HFFc6 (cell line): ENCODE measurements at regions not wholly inside any gene's neighbourhood (a gene's known extent, or its start where the extent isn't known, plus 50 kb on each side); places are given as distances from the start of the nearest gene placed in this dataset.
"Not testable (repeated sequence)": the region's sequence is repeated elsewhere in the genome, so short reads cannot be mapped to it uniquely, and the experiment has no call there.

Experiments
- DNase-seq: peaks from one replicate; pipeline ENCODE4 v3.0.0-alpha.2; 2018
- H3K27ac Mint-ChIP-seq: 2 replicates; pipeline ENCODE4 v1.8.0; 2020; ENCODE audit warnings: mild to moderate bottlenecking, mixed read lengths
- H3K27me3 Mint-ChIP-seq: 2 replicates; pipeline ENCODE4 v1.8.0; 2021; ENCODE audit warnings: mild to moderate bottlenecking, moderate library complexity, mixed read lengths; ENCODE audit not compliant: insufficient read depth
- H3K36me3 Mint-ChIP-seq: 2 replicates; pipeline ENCODE4 v1.8.0; 2021; ENCODE audit warnings: low read depth, mixed read lengths
- H3K4me1 Mint-ChIP-seq: 2 replicates; pipeline ENCODE4 v1.8.0; 2020; ENCODE audit warnings: low read depth, mixed read lengths
- H3K4me3 Mint-ChIP-seq: 2 replicates; pipeline ENCODE4 v1.8.0; 2020; ENCODE audit warnings: mild to moderate bottlenecking, moderate library complexity, mixed read lengths
- H3K9me3 Mint-ChIP-seq: 2 replicates; pipeline ENCODE4 v1.8.0; 2020; ENCODE audit warnings: mild to moderate bottlenecking, mixed read lengths
- TF ChIP-seq, protein P1 (sequence below): fragments of 200-600 bp; sonication (generic); IDR thresholded peaks from 2 replicates; pipeline ENCODE4 v1.5.0; 2021; ENCODE audit warnings: antibody characterized with exemption, mild to moderate bottlenecking

DNA sequence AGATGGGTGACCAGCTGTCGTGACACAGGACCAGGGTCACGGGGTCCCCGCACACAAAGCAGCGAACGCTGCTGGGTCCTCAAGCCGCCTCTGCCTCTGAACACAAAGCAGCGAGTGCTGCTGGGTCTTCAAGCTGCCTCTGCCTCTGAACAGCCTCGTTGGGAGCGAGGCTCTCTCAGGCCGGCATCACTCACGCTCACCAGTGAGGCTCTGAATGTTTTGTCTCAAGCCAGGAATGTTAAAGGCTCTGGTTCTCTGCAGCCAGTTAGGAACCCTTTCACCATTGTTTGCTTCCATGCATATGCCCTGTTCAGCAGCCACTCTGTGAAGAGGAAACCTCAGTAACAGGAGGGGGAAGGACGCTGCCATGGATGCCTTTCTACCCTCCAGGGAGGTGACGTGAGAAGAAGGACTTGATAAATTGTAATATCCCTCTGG is 82.7 kb upstream of the TAF11L2 start:
- peaks cover 7% of the 10 kb centered on the region for H3K27me3 Mint-ChIP-seq
- no peak overlapping the region for H3K4me3 Mint-ChIP-seq
- H3K36me3 Mint-ChIP-seq: no peaks in the 10 kb centered on the region
- H3K9me3 Mint-ChIP-seq: no peaks in the 10 kb centered on the region
- H3K4me1 Mint-ChIP-seq: no peaks in the 10 kb centered on the region; the same call in 1 of the 2 replicates
- H3K27ac Mint-ChIP-seq: no peak overlapping the region
- no peak for DNase-seq
- TF ChIP-seq, protein P1, sequence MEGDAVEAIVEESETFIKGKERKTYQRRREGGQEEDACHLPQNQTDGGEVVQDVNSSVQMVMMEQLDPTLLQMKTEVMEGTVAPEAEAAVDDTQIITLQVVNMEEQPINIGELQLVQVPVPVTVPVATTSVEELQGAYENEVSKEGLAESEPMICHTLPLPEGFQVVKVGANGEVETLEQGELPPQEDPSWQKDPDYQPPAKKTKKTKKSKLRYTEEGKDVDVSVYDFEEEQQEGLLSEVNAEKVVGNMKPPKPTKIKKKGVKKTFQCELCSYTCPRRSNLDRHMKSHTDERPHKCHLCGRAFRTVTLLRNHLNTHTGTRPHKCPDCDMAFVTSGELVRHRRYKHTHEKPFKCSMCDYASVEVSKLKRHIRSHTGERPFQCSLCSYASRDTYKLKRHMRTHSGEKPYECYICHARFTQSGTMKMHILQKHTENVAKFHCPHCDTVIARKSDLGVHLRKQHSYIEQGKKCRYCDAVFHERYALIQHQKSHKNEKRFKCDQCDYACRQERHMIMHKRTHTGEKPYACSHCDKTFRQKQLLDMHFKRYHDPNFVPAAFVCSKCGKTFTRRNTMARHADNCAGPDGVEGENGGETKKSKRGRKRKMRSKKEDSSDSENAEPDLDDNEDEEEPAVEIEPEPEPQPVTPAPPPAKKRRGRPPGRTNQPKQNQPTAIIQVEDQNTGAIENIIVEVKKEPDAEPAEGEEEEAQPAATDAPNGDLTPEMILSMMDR: no peak

DNA sequence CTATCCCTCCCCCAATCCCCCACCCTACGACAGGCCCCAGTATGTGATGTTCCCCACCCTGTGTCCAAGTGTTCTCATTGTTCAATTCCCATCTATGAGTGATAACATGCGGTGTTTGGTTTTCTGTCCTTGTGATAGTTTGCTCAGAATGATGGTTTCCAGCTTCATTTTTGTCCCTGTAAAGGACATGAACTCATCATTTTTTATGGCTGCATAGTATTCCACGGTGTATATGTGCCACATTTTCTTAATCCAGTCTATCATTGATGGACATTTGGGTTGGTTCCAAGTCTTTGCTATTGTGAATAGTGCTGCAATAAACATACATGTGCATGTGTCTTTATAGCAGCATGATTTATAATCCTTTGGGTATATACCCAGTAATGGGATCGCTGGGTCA is 81.7 kb upstream of the TAF11L2 start:
- not testable (repeated sequence) for H3K27ac Mint-ChIP-seq, H3K9me3 Mint-ChIP-seq, DNase-seq, H3K27me3 Mint-ChIP-seq, H3K4me1 Mint-ChIP-seq, H3K4me3 Mint-ChIP-seq, H3K36me3 Mint-ChIP-seq

DNA sequence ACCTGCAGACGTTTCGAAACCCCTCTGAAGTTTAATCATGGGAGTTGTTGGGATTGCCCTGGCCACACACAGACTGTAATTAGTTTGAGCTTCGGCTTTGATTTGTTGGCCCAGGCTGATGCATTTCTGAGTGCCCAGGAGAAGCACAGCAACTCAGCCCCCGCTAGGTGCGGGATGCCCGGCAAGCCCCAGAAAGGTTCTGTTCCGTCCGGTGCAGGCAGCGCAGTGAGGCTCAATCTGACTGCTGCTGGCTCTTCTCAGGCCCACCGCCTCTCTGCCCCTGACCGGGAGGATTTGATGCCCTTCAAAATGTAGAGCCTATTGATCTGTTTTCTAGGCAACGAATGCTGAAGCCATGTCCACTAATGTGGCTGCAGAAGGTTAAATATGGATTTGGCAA is 73.4 kb upstream of the TAF11L2 start:
- Mint-ChIP-seq H3K4me3 (no peak overlapping the region), H3K27me3 (peaks cover 25% of the 10 kb centered on the region), H3K36me3 (no peaks in the 10 kb centered on the region), H3K27ac (no peak overlapping the region), H3K9me3 (no peaks in the 10 kb centered on the region), H3K4me1 (no peaks in the 10 kb centered on the region)
- TF ChIP-seq, protein P1: no peak
- DNase-seq: no peak

GRCh38 chr5:17425385-17426070 is 72.5 kb upstream of the TAF11L2 start:
- TF ChIP-seq, protein P1: no peak
- H3K27ac Mint-ChIP-seq: no peak overlapping the region
- H3K4me3 Mint-ChIP-seq: no peak overlapping the region
- peaks cover 27% of the 10 kb centered on the region for H3K27me3 Mint-ChIP-seq
- no peaks in the 10 kb centered on the region for H3K4me1 Mint-ChIP-seq
- no peaks in the 10 kb centered on the region for H3K9me3 Mint-ChIP-seq
- no peaks in the 10 kb centered on the region for H3K36me3 Mint-ChIP-seq
- no peak for DNase-seq

DNA sequence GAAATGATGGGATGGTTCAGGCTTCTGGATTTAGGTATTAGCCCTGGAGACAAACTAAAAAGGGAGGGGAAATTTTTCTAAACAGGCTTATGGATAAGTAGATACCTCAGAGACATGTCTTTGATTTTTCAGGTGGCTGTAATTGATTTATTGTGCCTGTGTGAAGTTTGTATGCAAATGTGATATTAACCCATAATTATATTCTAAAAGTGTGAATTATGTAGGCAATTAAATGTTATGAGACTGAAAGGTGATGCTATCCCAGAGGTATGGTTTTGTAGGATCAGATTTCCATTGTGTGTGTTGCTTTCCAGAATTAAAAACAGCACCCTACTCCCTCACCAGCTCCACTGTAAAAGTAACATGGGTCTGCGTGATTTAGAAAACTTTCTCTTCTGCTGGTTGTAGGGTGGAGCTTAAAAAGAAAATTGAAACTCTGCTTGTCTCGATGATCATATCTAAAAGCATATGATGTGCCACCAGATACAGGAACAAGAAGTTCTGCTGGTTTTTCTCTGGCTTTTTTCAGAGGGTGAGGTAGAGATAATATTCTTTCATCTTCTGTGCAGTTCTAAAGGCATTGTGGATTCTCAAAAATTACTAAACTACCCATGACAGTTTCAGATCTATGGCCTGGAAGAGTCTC is 71.8 kb upstream of the TAF11L2 start:
- no peak overlapping the region for H3K4me3 Mint-ChIP-seq
- H3K4me1 Mint-ChIP-seq: no peaks in the 10 kb centered on the region
- H3K27me3 Mint-ChIP-seq: peaks cover 27% of the 10 kb centered on the region
- H3K36me3 Mint-ChIP-seq: no peaks in the 10 kb centered on the region
- TF ChIP-seq, protein P1: no peak
- H3K27ac Mint-ChIP-seq: no peak overlapping the region
- DNase-seq: no peak
- no peaks in the 10 kb centered on the region for H3K9me3 Mint-ChIP-seq

DNA sequence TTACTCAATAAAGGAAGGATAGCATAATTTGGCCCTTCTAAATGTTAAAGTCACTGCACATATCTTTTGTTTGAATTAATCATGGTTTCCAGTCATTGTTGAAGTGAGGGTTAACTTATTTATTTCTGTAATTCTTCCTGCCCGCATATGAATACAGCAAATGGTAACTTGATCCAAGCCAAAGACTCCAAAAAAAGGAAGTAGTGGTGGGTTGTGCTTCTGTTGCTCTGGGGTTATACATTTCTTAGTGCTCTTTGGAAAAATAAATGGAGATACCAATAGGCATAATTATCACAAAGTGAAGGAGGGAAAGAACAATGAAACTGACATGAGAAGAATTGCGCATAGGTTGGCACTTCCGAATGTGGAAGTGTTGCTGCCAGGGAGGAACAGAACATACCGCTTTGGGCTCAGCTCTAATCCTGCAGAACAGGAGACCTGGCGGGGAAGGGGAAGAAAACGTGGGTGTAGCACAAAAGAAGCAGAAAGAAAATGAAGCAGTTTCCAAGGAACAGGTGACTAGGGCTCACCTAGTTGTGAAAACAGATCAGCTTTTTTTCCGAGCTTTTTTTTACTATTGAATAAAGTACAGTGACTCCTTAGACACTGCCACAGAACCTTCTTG is 69.7 kb upstream of the TAF11L2 start:
- peaks cover 29% of the 10 kb centered on the region for H3K27me3 Mint-ChIP-seq
- H3K27ac Mint-ChIP-seq: no peak overlapping the region
- no peaks in the 10 kb centered on the region for H3K4me1 Mint-ChIP-seq
- TF ChIP-seq, protein P1: no peak
- no peaks in the 10 kb centered on the region for H3K36me3 Mint-ChIP-seq
- no peaks in the 10 kb centered on the region for H3K9me3 Mint-ChIP-seq
- H3K4me3 Mint-ChIP-seq: no peak overlapping the region
- no peak for DNase-seq
